ENCODE measurements at regions not wholly inside any gene's neighbourhood (a gene's known extent, or its start where the extent isn't known, plus 50 kb on each side); places are given as distances from the start of the nearest gene placed in this dataset.

GRCh38 chr21:32143241-32143939, 135.5 kb downstream of the MIS18A start:
- no peak overlapping the region for H3K27ac Mint-ChIP-seq
- H3K36me3 Mint-ChIP-seq: peaks cover 0 to 5% of the 10 kb centered on the region in 2 donors
- peaks cover 0 to 3% of the 10 kb centered on the region in 2 donors for H3K9me3 Mint-ChIP-seq
- DNase-seq (ENCODE audit: low spot score in 2 of 2): no peak
- ATAC-seq: no peak

- peaks cover 0 to 4% of the 10 kb centered on the region in 2 donors for H3K9me3 Mint-ChIP-seq
- H3K36me3 Mint-ChIP-seq: no peaks in the 10 kb centered on the region
- DNase-seq (ENCODE audit: low spot score in 2 of 2) (no peak), ATAC-seq (no peak)
- H3K27ac Mint-ChIP-seq: no peak overlapping the region
Observed at GRCh38 chr21:32141318-32141633, 137.6 kb downstream of the MIS18A start.

DNA sequence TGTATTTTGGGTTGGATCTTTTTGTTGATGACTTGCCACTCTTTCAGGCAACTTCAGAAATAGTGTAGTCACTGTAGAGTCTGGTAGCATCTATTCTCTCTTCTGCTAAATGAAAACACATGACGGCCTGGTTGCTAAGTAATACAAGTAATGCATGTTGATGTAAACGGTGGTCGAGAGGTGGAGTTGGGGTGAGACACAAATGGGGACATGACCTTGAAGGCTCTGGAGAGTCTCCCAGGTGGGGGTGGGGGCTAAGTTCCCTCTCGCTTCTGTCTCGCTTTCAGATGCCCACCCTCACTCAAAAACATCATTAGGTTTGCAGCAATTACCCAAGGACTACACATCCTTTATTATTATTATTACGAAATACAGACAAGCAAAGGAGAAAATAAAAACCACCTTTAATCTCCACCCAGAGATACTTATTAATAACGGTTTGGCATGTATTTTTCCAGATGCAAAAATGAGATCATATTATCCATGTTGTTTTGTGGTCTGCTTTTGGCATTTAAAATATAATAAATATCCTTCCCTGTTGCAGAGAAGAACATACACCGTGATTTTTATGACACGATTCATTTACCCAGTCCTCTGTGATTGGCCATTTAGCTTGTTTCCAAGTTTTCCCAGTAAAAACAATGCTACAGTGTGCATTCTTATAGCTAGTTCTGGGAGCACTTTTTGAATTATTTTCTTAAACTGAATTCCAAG, 138.1 kb downstream of the MIS18A start:
- Mint-ChIP-seq H3K27ac (no peak overlapping the region), H3K9me3 (peaks cover 0 to 4% of the 10 kb centered on the region in 2 donors)
- ATAC-seq: no peak

DNA sequence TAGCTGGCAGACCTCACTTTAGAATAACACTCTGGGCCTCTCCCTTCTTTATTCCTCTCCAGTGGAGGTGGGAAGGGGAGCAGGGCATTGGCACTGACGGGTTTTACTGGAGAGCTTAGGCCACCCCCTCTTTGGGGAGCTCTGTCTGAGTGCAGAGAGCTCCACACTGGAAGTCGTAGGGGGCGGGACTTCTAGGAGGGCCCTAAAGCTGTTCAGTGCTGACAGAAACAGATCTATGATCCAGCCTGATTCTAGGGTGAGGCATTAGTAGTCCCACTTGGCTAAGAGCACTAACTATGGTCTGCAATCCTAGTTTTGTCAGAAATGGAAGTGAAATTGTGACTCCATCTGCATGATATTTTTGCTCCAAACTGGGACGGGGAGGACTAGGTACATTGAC, 138.7 kb downstream of the MIS18A start:
- H3K36me3 Mint-ChIP-seq: no peaks in the 10 kb centered on the region
- H3K9me3 Mint-ChIP-seq: peaks cover 0 to 4% of the 10 kb centered on the region in 2 donors
- no peak overlapping the region for H3K27ac Mint-ChIP-seq
- no peak for DNase-seq (ENCODE audit: low spot score in 2 of 2)
- no peak for ATAC-seq

More for the DNA sequence above, 138.1 kb downstream of the MIS18A start:
- no peak for DNase-seq (ENCODE audit: low spot score in 2 of 2)
- H3K36me3 Mint-ChIP-seq: no peaks in the 10 kb centered on the region

- H3K36me3 Mint-ChIP-seq: no peaks in the 10 kb centered on the region
- H3K9me3 Mint-ChIP-seq: peaks cover 0 to 4% of the 10 kb centered on the region in 2 donors
- H3K27ac Mint-ChIP-seq: no peak overlapping the region
- ATAC-seq (no peak), DNase-seq (ENCODE audit: low spot score in 2 of 2) (no peak)
Observed at GRCh38 chr21:32138658-32139057, 140.2 kb downstream of the MIS18A start.

DNA sequence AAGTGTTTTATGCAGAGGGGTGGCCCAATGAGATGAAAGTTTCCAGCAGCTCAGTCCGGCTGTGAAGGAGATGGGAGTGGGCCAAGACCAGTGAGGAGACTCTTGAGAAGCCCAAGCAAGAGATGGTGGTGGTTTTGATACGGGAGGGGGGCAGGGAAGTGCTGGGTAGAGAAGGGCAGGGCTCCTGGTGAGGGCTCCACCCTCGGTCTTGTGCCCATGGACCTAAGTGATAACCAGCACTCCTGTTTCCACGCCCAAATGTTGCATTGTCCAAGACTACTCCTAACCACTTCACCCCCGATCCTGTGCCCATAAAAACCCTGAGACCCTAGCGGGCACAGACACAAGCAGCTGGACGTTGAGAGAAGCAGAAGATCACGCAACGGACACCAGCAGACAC, 140.9 kb downstream of the MIS18A start:
- H3K36me3 Mint-ChIP-seq: no peaks in the 10 kb centered on the region
- no peak for ATAC-seq
- no peak overlapping the region for H3K27ac Mint-ChIP-seq
- peaks cover 0 to 4% of the 10 kb centered on the region in 2 donors for H3K9me3 Mint-ChIP-seq
- DNase-seq (ENCODE audit: low spot score in 2 of 2): no peak

DNA sequence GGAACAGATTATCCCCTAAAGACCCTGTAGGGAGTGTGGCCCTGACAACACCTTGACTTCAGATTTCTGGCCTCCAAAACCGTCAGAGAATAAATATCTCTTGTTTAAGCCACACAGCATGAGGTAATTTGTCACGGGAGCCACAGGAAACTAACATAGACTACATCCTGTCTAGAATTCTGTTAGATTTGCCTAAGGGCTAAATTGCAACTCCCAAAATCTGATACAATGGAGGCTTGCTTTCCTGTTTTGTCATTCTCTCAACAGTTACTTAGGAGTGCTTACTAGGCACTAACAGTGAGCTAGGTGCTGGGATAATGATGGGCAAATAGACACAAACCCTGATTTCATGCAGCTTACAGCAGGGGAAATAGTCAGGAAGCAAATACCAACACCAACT, 141.6 kb downstream of the MIS18A start:
- Mint-ChIP-seq H3K9me3 (peaks cover 0 to 4% of the 10 kb centered on the region in 2 donors), H3K36me3 (no peaks in the 10 kb centered on the region), H3K27ac (no peak overlapping the region)
- DNase-seq (ENCODE audit: low spot score in 2 of 2) (no peak), ATAC-seq (no peak)

GRCh38 chr21:32136546-32136945, 142.3 kb downstream of the MIS18A start:
- ATAC-seq (no peak), DNase-seq (ENCODE audit: low spot score in 2 of 2) (no peak)
- H3K9me3 Mint-ChIP-seq: peaks cover 3 to 4% of the 10 kb centered on the region in 2 donors
- H3K27ac Mint-ChIP-seq: no peak overlapping the region
- H3K36me3 Mint-ChIP-seq: no peaks in the 10 kb centered on the region

GRCh38 chr21:32135401-32136363, 143.2 kb downstream of the MIS18A start:
- ATAC-seq (no peak), DNase-seq (ENCODE audit: low spot score in 2 of 2) (no peak)
- Mint-ChIP-seq H3K36me3 (no peaks in the 10 kb centered on the region), H3K27ac (no peak overlapping the region), H3K9me3 (peaks cover 3 to 4% of the 10 kb centered on the region in 2 donors)

- no peak overlapping the region for H3K27ac Mint-ChIP-seq
- H3K36me3 Mint-ChIP-seq: no peaks in the 10 kb centered on the region
- DNase-seq (ENCODE audit: low spot score in 2 of 2): no peak
- peaks cover 3 to 4% of the 10 kb centered on the region in 2 donors for H3K9me3 Mint-ChIP-seq
- ATAC-seq: no peak
Observed at GRCh38 chr21:32134441-32135130, 144.3 kb downstream of the MIS18A start.

GRCh38 chr21:32132881-32133280, 146.0 kb downstream of the MIS18A start:
- Mint-ChIP-seq H3K9me3 (peaks cover 3 to 13% of the 10 kb centered on the region in 2 donors), H3K36me3 (peaks cover 0 to 4% of the 10 kb centered on the region in 2 donors), H3K27ac (no peak overlapping the region)
- ATAC-seq: no peak
- DNase-seq (ENCODE audit: low spot score in 2 of 2): no peak

DNA sequence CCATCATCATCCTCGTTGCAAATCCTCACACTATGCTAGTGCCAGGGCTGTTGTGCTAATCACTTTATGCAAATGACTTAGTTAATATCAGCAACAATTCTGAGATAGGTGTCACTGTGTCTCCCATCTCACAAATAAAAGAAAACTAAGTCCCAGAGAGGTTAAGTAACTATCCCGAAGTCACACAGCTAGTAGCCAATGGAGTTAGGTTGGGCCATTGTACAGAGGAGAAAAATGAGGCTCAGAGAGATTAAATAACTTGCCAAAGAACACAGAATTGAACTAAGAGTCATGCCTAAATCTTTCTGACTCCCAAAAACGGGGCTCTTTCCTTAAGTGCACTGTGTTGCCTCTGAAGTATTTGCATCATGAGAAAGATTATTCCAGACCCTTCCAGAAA, 146.4 kb downstream of the MIS18A start:
- Mint-ChIP-seq H3K36me3 (peaks cover 0 to 7% of the 10 kb centered on the region in 2 donors), H3K27ac (no peak overlapping the region), H3K9me3 (peaks cover 3 to 15% of the 10 kb centered on the region in 2 donors)
- DNase-seq (ENCODE audit: low spot score in 2 of 2): no peak
- ATAC-seq: no peak

DNA sequence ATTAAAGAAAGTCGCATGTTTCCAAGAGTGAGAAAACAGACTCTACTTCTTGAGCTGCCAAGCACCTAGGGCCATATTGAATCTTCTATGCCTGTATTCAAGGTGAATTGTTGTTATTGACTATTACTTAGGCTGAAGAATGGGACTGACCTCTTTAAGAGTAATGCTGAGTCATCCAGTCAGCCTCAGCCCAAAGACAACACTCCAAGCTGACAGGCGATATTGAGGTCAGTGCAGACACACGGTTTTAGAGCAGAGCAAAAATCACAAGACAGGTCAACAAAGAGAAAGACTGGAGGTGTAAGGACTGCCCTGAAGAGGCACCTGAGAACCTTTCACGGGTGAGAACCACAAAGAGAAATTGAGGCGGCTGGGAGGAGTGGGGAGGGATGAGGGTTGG, 146.9 kb downstream of the MIS18A start:
- DNase-seq (ENCODE audit: low spot score in 2 of 2) (no peak), ATAC-seq (no peak)
- Mint-ChIP-seq H3K9me3 (peaks cover 3 to 14% of the 10 kb centered on the region in 2 donors), H3K27ac (peak overlapping the region in 1 of 2 donors; percentile 4), H3K36me3 (peaks cover 0 to 7% of the 10 kb centered on the region in 2 donors)

GRCh38 chr21:32131164-32131563, 147.7 kb downstream of the MIS18A start:
- H3K36me3 Mint-ChIP-seq: peaks cover 0 to 7% of the 10 kb centered on the region in 2 donors
- peaks cover 3 to 11% of the 10 kb centered on the region in 2 donors for H3K9me3 Mint-ChIP-seq
- DNase-seq (ENCODE audit: low spot score in 2 of 2): no peak
- no peak overlapping the region for H3K27ac Mint-ChIP-seq
- no peak for ATAC-seq

GRCh38 chr21:32130031-32130891, 148.6 kb downstream of the MIS18A start:
- ATAC-seq: no peak

More at GRCh38 chr21:32130031-32130891, 148.6 kb downstream of the MIS18A start:
- peaks cover 0 to 7% of the 10 kb centered on the region in 2 donors for H3K36me3 Mint-ChIP-seq
- DNase-seq (ENCODE audit: low spot score in 2 of 2): no peak
- peaks cover 3 to 11% of the 10 kb centered on the region in 2 donors for H3K9me3 Mint-ChIP-seq
- no peak overlapping the region for H3K27ac Mint-ChIP-seq
